GM12865 (cell line): ENCODE measurements at regions not wholly inside any gene's neighbourhood (a gene's known extent, or its start where the extent isn't known, plus 50 kb on each side); places are given as distances from the start of the nearest gene placed in this dataset.
"Not testable (repeated sequence)": the region's sequence is repeated elsewhere in the genome, so short reads cannot be mapped to it uniquely, and the experiment has no call there.

Experiments
- DNase-seq: peaks from one replicate; pipeline ENCODE4 v3.0.0; 2010; ENCODE audit warnings: low read depth
- H3K4me3 ChIP-seq: 2 replicates; pipeline ENCODE4 v1.5.1; 2011; ENCODE audit warnings: mild to moderate bottlenecking, low read depth, low read length, control low read depth
- CTCF ChIP-seq: IDR thresholded peaks from 2 replicates; pipeline ENCODE4 v1.5.1; 2011; ENCODE audit warnings: low read length, control low read depth, low read depth, inconsistent platforms; ENCODE audit not compliant: insufficient read depth; ENCODE audit errors: missing control alignments

GRCh38 chr12:114616081-114616480 lies 67.9 kb downstream of the TBX3 start:
- no peak for TF ChIP-seq CTCF
- H3K4me3 ChIP-seq: no peak overlapping the region
- DNase-seq: no peak

GRCh38 chr12:114614040-114614439 lies 69.9 kb downstream of the TBX3 start:
- no peak for TF ChIP-seq CTCF
- H3K4me3 ChIP-seq: no peak overlapping the region
- DNase-seq: no peak

GRCh38 chr12:114612062-114612461 lies 71.9 kb downstream of the TBX3 start:
- DNase-seq: no peak
- no peak for TF ChIP-seq CTCF
- no peak overlapping the region for H3K4me3 ChIP-seq

GRCh38 chr12:114611145-114612018 lies 72.6 kb downstream of the TBX3 start:
- no peak for DNase-seq
- TF ChIP-seq CTCF: no peak
- H3K4me3 ChIP-seq: no peak overlapping the region

- no peak for DNase-seq
- no peak overlapping the region for H3K4me3 ChIP-seq
- TF ChIP-seq CTCF: no peak
Observed at GRCh38 chr12:114608509-114608908, 75.5 kb downstream of the TBX3 start.

- DNase-seq: no peak
- no peak overlapping the region for H3K4me3 ChIP-seq
- no peak for TF ChIP-seq CTCF
Observed at GRCh38 chr12:114605918-114606317, 78.1 kb downstream of the TBX3 start.

GRCh38 chr12:114604606-114605005 lies 79.4 kb downstream of the TBX3 start:
- TF ChIP-seq CTCF: no peak

GRCh38 chr12:114600584-114600983 lies 83.4 kb downstream of the TBX3 start:
- not testable (repeated sequence) for DNase-seq, H3K4me3 ChIP-seq

More at GRCh38 chr12:114604606-114605005, 79.4 kb downstream of the TBX3 start:
- no peak for DNase-seq
- no peak overlapping the region for H3K4me3 ChIP-seq
